ENCODE measurements at regions not wholly inside any gene's neighbourhood (a gene's known extent, or its start where the extent isn't known, plus 50 kb on each side); places are given as distances from the start of the nearest gene placed in this dataset.
"Not testable (repeated sequence)": the region's sequence is repeated elsewhere in the genome, so short reads cannot be mapped to it uniquely, and the experiment has no call there.

DNA sequence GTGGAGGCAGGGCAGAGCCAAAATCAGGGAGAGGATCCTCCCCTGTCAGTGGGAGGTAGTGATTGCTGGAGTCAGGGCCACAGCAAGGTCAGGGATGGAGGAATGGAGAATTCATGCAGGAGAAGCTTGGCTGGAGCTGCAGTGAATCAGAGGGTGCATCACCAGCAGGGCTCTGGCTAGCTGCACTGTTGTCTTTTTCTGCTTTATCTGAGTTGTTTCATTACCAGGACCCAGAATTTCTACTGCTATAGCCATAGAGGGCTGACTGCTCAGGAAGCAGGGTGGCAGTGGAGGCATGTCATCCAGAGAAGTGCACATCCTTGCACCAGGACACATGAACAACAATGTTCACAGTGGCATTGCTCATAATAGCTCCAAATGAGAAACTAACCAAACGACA is 113.5 kb upstream of the GALNT15 start:
- in situ Hi-C loops (cut with HindIII; ENCODE audit: low pct_unique_long_range_greater_than_20kb, low sequenced_read_pairs): no loop called here
- DNase-seq (ENCODE audit: low read depth): peak; percentile 56

DNA sequence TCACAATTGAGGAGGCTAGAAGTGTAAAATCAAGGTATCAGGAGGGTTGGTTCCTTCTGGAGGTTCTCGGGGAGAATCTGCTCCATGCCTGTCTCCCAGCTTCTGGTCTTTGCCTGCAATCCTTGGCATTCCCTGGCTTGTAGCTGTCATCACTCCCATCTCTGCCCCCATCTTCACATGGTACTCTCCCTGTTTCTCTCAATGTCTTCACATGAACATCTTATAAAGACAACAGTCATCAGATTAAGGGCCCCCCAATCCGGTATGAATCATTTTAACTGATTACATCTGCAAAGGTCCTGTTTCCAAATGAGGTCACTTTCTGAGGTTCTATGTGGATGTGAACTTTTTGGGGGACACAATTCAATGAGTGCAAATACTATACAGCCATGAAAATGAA is 113.0 kb upstream of the GALNT15 start:
- no peak for DNase-seq (ENCODE audit: low read depth)
- in situ Hi-C loops (cut with HindIII; ENCODE audit: low pct_unique_long_range_greater_than_20kb, low sequenced_read_pairs): no loop called here

DNA sequence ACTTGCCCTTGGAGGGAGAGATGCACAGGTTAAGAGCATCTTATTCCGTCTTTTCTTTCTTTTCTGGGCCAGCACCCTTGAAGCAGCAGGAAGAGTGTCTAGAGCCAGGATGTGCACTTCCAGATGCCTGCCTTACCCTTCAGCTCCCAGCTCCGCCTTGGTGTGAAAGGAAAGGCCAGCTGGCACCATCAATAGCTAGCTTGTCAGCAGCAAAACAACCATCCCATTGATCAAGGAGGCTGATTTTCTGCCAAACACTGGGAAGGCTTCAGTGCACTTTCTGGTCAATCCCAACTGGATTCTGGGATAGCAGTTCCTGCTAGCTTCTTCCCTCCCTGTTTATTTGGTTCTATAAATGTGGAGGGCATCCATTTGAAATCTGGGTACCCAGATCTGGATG is 110.9 kb upstream of the GALNT15 start:
- no peak for DNase-seq (ENCODE audit: low read depth)
- in situ Hi-C loops (cut with HindIII; ENCODE audit: low pct_unique_long_range_greater_than_20kb, low sequenced_read_pairs): no loop called here

DNA sequence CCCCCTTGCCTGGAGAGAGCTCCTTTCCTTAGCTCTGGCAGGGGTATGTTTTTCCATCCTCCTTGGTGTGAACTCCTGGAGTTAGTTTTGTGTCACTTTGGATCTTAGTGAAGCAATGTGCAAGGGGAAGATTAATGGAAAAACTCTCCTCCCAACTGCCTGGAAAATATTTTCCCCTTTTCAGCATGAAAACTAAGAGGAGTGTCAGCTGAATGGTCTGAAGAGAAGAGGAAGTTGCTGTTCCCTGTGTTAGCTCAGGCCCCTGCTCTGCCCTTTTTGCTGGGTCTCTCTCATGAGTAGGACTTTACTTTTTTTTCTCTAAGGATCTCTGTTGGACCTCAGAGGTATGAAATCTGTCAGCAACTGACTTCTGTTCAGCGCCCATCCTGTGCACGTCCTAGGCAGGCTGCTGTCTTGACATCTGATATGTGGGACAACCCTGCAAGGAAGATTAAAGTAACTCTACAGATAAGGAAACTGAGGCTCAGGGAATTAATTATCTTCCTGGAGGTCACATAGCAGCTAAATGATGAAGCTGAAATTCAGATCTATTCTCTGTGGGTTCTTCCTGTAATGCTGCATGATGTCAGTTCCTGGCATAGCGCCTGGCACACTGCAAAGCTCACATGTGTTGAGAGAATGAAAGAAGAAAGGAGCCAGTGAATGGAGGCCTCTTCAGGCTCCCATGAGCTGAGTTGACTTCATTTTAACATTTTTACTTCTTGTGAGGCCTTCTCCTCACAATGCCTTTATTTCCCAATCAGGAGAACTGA is 109.7 kb upstream of the GALNT15 start:
- in situ Hi-C loops (cut with HindIII; ENCODE audit: low pct_unique_long_range_greater_than_20kb, low sequenced_read_pairs): no loop called here
- no peak for DNase-seq (ENCODE audit: low read depth)

DNA sequence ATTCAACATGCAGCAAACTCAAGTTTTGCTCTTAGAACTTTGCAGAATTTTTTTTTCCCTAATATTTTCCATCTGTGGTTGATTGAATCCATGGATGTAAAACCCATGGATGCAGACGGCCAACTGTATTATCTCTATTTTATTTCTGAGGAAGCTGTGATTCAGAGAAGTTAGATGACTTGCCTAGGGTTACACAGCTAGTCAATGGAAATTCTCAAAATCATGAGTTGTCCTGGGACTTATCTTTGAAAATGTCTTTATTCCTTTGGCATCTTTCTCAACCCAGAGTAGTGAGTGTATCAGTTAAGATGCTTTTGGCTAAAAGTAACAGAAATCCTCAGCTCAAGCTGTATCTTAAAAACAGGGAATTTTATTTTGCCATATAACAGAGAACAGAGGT is 107.9 kb upstream of the GALNT15 start:
- no peak for DNase-seq (ENCODE audit: low read depth)
- in situ Hi-C loops (cut with HindIII; ENCODE audit: low pct_unique_long_range_greater_than_20kb, low sequenced_read_pairs): no loop called here

DNA sequence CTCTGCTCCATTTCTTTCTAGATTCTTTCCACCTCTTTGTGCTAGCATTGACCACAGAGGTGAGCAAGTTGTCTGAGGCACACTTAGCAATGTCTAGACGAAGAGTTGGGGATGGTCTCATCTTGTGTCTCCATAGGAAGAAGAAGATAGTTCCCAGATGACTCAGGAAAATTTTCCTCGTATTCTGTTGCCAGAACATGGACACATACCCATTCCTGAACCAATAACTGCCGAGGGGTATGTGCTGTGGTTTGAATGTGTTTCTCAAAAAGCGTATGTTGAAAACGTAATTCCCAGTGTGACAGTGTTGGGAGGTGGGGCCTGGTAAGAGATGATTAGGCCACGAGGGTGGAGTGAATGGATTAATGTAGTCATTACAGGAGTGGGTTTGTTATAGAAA is 107.5 kb upstream of the GALNT15 start:
- in situ Hi-C loops (cut with HindIII; ENCODE audit: low pct_unique_long_range_greater_than_20kb, low sequenced_read_pairs): no loop called here

DNA sequence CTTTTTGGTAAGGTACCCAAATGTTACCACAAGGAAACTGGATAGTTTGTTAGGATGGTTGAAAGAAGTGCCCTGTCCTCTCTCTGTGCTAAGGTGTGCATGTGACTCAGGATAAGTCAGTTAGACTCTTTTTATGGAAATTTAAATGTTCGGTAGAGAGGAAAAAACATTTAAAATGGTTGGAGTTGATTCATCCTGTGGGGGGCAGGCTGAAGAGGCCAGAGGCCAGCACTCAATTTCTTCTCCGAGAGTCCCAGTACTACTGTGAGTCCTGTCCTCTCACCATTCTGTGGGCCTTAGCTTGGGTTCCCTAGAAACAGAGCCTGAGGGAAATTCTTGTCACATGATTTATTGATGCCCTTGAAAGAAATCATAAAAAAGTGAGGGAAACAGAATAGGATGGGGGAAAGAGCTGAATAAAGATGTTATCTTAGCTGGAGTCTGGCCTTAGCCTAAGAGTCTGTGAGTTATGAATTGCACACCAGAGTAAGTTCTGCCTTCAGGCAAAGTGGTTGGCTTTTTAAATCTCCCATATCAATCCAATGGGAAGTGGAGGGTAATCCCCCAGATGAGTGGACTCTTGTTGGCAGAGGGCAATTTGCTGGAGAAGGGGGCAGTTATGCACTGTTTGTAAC is 106.5 kb upstream of the GALNT15 start:
- peak; percentile 54 for DNase-seq (ENCODE audit: low read depth)
- in situ Hi-C loops (cut with HindIII; ENCODE audit: low pct_unique_long_range_greater_than_20kb, low sequenced_read_pairs): no loop called here

More for the DNA sequence above, 107.5 kb upstream of the GALNT15 start:
- no peak for DNase-seq (ENCODE audit: low read depth)

DNA sequence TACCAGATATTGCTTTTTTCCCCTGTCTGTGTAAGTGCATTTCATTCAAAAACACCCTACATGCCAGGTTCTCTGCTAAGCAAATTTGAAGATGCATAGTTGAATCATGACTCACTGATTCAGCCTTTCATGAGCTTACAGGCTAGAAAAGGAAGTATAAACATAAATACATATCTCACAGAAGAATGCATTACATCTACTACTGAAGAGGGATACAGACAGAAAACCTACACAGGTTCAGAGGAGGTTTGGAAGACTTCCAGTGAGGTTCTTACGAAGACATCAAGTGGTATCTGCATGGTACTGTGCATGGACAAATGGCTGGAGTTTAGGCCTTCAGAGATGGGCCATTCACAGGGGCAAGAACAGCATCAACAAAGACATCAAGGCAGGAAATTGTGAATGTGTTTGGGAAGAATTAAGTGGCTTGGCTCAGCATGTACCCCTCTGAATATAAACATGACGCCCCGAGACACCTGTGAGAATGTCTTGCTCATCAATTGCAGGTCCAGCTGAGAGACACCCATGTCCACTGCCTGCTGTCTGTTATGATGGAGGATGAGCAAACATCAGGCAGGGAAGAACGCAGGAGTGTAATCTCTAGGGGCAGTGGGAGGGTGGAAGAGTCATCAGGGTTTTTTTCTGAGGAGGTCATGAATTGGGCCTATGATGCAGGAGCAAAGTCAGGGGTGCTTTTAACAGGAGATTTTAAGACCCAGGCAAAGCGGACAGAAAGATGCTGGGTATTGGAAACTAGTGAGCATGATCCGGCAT is 105.1 kb upstream of the GALNT15 start:
- in situ Hi-C loops (cut with HindIII; ENCODE audit: low pct_unique_long_range_greater_than_20kb, low sequenced_read_pairs): no loop called here
- DNase-seq (ENCODE audit: low read depth): peak; percentile 64

DNA sequence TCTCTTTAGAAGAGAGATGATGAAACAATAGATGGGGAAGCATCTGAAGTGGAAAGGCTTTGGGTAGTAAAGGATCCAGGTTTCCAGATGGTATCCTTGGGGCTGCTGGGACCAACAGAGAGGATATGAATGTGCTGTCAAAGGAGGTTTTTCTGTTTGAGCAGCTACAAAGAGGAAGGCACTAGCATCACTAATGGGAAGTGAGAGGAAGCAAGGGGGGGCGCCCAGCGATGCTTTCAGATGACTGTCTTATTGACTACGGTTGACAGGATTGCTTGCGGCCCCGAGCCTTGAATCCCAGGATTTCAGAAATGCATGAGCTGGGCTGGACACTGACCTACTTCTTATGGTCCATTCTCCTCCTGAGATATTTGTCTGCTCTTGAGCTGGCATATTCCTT is 103.8 kb upstream of the GALNT15 start:
- DNase-seq (ENCODE audit: low read depth): no peak
- in situ Hi-C loops (cut with HindIII; ENCODE audit: low pct_unique_long_range_greater_than_20kb, low sequenced_read_pairs): no loop called here

DNA sequence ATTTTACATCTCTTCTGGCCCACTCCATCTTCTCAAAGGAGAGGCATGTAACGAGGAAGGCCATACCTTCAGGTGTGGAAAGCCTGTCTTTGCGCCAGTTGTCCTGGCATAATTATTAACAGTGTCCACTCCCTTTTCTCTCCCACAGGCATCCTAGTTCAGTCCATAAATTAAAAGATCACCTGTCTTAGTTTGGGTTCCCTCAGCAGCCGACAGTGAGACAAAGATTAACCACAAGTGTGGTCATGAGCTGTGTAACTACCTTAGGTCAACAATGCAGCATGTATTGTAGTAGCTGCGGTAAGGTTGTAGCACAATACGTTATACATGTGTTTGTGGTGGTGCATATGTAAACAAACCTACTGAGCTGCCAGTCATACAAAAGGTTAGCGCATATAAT is 103.3 kb upstream of the GALNT15 start:
- in situ Hi-C loops (cut with HindIII; ENCODE audit: low pct_unique_long_range_greater_than_20kb, low sequenced_read_pairs): no loop called here
- DNase-seq (ENCODE audit: low read depth): peak; percentile 75

DNA sequence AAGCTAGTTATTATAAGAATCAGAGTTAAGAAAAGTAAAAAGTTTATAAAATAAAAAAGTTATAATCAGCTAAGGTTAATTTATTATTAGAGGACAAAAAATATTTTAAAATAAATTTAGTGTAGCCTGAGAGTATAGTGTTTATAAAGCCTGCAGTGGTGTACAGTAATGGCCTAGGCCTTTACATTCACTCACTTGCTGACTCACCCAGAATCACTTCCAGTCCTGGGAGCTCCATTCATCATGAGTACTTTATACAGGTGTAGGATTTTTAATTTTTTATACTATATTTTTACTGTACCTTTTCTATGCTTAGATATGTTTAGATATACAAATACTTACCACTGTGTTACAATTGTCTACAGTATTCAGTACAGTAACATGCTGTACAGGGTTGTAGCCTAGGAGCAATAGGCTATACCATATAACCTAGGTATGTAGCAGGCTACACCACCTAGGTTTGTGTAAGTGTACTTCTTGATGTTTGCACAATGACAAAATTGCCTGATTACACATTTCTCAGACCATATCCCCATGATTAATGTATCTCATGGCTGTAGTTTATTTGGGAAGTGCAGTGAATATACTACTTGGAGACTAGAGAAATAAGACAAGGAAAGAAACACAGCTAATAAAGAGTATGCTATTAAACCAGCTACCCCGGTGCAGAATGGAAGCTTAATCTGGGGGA is 101.9 kb upstream of the GALNT15 start:
- no peak for DNase-seq (ENCODE audit: low read depth)
- in situ Hi-C loops (cut with HindIII; ENCODE audit: low pct_unique_long_range_greater_than_20kb, low sequenced_read_pairs): no loop called here

DNA sequence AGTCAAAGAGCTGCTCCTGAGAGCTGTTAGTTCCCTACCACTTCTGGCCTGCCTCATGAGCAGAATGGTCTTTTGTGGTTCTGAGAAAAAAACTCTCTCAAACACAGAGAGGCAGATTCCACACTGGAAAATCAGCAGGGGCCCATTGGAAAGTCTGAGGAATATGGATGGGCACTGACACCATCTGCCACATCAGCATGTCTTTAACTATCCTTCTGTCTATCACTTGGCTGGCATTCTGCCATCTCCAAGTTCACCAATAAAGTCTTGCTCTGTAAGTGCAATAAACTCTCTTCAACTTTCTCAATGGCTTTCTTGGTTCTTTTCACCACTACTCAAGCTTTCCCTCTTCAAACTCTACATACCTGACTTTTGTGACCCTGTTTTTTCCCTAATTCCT is 101.3 kb upstream of the GALNT15 start:
- DNase-seq (ENCODE audit: low read depth): no peak
- in situ Hi-C loops (cut with HindIII; ENCODE audit: low pct_unique_long_range_greater_than_20kb, low sequenced_read_pairs): no loop called here

DNA sequence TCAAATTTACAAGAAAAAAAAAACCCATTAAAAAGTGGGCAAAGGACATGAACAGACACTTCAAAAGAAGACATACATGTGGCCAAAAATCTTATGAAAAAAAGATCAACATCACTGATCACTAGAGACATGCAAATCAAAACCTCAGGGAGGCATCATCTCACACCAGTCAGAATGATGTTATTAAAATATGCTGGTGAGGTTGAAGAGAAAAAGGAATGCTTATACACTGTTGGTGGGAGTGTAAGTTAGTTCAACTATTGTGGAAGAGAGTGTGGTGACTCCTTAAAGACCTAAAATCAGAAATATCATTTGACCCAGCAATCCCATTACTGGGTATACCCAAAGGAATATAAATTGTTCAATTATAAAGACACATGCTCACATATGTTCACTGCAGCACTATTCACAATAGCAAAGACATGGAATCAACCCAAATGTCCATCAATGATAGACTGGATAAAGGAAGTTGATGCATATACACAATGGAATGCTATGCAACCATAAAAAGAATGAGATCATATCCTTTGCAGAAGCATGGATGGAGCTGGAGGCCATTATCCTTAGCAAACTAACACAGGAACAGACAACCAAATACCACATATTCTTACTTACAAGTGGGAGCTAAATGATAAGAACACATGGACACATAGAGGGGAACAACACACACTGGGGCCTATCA is 100.3 kb upstream of the GALNT15 start:
- in situ Hi-C loops (cut with HindIII; ENCODE audit: low pct_unique_long_range_greater_than_20kb, low sequenced_read_pairs); DNase-seq (ENCODE audit: low read depth): not testable (repeated sequence)

DNA sequence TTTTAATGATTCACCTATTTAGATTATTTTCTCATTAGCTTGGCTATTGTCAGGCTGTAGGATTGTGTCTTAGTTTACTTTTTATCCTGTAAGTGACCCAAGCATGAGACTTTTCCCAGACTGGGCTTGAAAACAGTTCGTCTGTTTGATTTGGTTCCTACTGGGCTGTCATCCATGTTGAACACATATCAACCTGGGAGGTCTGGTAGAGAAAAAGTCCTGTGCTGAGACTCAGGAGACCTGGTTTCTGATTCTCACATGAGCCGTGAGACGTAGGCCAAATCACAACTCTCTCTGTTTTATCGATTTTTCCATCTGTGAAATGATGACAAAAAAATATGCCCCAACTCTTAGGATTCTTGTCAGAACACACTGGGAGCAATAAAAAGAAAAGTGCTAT is 98.8 kb upstream of the GALNT15 start:
- in situ Hi-C loops (cut with HindIII; ENCODE audit: low pct_unique_long_range_greater_than_20kb, low sequenced_read_pairs): no loop called here

DNA sequence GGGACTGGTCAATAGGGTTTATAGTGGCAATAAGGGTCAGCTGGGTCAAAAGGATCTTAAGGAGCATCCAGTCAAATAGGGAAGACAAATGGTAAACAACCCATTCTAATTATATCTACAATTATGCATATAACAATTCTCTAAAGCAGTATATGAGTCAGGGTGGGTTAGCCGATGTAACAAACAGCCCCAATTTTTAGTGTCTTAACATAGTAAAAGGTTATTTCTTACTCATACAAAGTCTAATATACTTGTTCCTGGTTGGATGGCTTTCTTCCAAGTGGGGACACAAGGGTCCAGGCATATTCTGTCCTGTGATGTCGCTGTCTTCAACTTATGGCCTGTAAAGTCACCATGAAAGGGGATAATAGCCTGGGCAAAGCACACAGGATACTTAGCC is 97.9 kb upstream of the GALNT15 start:
- no peak for DNase-seq (ENCODE audit: low read depth)
- in situ Hi-C loops (cut with HindIII; ENCODE audit: low pct_unique_long_range_greater_than_20kb, low sequenced_read_pairs): no loop called here

More for the DNA sequence above, 98.8 kb upstream of the GALNT15 start:
- no peak for DNase-seq (ENCODE audit: low read depth)

DNA sequence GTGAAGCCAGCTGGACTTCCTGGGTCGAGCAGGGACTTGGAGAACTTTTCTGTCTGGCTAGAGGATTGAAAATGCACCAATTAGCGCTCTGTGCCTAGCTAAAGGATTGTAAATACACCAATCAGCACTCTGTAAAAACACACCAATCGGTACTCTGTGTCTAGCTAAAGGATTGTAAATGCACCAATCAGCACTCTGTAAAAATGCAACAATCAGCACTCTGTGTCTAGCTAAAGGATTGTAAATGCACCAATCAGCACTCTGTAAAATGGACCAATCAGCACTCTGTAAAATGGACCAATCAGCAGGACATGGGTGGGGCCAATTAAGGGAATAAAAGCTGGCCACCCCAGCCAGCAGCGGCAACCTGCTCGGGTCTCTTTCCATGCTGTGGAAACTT is 97.3 kb upstream of the GALNT15 start:
- DNase-seq (ENCODE audit: low read depth); in situ Hi-C loops (cut with HindIII; ENCODE audit: low pct_unique_long_range_greater_than_20kb, low sequenced_read_pairs): not testable (repeated sequence)

DNA sequence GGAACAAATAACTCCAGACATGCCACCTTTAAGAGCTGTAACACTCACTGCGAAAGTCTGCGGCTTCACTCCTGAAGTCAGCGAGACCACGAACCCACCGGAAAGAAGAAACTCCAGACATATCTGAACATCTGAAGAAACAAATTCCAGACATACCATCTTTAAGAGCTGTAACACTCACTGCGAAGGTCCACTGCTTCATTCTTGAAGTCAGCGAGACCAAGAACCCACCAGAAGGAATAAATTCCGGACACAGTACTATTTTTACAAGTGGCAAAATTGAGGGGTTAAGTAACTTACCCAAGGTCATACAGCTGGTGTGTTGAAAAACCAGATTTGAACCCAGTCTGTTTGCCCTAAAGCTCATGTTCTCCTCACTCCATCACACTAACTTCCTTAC is 96.8 kb upstream of the GALNT15 start:
- DNase-seq (ENCODE audit: low read depth); in situ Hi-C loops (cut with HindIII; ENCODE audit: low pct_unique_long_range_greater_than_20kb, low sequenced_read_pairs): not testable (repeated sequence)

DNA sequence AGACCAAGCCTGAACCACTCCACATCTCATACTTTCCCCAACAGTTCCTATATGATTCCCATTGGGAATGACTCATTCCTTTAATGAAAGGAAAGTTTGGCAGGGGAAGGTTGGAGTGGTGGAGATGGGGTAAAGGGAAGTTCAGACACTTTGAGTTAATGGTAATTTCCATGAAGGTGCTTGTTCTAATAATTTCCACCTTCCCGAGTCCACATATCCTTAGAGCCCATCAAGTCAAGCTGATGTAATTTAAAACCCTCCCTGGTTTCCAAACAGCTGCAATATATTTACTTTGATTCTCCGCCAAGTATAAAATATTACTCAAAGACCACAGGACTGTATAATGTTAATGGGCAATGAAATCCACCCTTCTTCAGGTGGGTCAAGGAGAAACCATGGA is 95.0 kb upstream of the GALNT15 start:
- in situ Hi-C loops (cut with HindIII; ENCODE audit: low pct_unique_long_range_greater_than_20kb, low sequenced_read_pairs): no loop called here
- peak; percentile 5 for DNase-seq (ENCODE audit: low read depth)
